GM18511 (cell line): ENCODE measurements at regions not wholly inside any gene's neighbourhood (a gene's known extent, or its start where the extent isn't known, plus 50 kb on each side); places are given as distances from the start of the nearest gene placed in this dataset.

ENCODE experiments used
- ATAC-seq: cut with Tn5 transposase; IDR thresholded peaks from one replicate; pipeline ENCODE4 v1.9.1; 2021; ENCODE audit warnings: mild to moderate bottlenecking, moderate library complexity; ENCODE audit not compliant: unreplicated experiment

- ATAC-seq = no peak
Measured at GRCh38 chr12:30044206-30044605, 260.5 kb upstream of the TMTC1 start.

GRCh38 chr12:30043151-30043847 lies 259.6 kb upstream of the TMTC1 start:
- ATAC-seq = no peak

GRCh38 chr12:30041096-30041495 lies 257.4 kb upstream of the TMTC1 start:
- ATAC-seq = no peak

GRCh38 chr12:30030693-30031374 lies 247.1 kb upstream of the TMTC1 start:
- no peak for ATAC-seq

GRCh38 chr12:30026621-30027234 lies 243.0 kb upstream of the TMTC1 start:
- no peak for ATAC-seq

- no peak for ATAC-seq
Measured at GRCh38 chr12:30025317-30025716, 241.6 kb upstream of the TMTC1 start.

- no peak for ATAC-seq
Measured at GRCh38 chr12:30023186-30023585, 239.4 kb upstream of the TMTC1 start.

- no peak for ATAC-seq
Measured at GRCh38 chr12:30021051-30021833, 237.5 kb upstream of the TMTC1 start.

- ATAC-seq = no peak
Measured at GRCh38 chr12:30019366-30020140, 235.8 kb upstream of the TMTC1 start.

DNA sequence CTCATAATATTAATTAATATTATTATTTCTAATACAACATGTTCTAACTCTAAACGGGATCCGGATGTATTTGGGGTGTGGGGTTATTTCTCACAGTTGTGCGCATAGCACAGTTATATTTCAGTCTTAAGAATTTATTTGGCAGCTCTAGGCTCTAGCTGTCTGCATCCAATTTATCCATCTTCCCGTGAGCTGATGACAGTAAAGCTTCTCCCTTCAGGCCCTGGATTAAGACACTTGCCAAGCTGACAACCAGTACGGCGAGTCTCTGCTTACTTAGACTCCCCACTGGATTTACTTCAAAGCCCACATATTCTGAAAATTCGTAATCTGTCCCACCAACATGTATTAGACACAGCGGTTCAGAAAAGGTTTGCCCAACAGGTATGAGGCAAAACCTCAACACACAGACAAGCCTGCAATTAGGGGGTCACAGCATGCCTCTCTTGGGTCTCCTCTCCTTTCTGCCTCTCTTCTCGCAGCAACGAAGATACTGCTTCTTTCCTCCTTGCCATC lies 232.9 kb upstream of the TMTC1 start:
- no peak for ATAC-seq

DNA sequence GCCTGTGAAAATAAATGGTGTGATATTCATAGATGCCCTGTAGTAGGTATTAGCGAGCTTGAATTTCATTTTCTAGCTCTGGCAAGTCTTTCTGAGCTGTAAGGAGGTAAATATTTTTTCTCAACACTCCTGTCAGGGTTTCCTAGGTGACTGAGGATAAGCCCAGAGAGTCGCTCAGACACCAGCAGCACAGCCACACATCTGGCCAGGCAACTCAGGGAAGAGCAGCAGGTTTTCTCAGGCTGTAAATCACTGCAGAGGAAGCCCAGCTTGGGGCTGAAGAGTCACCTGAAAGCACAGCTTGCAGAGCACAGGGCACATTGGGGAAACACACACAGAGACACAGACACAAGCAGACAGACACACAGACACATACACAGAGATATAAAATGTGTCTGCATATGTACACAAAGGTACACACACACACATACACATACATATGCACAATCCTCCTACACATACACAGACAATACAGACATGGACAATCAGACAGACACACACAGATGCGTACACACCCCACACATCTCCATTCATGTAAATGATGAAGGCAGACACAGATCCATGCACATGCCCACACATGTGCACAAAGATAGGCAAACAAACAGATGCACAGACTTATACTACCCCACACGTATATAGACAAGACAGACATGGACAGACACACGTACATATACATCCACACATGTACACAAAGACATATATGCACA lies 232.0 kb upstream of the TMTC1 start:
- no peak for ATAC-seq

GRCh38 chr12:30014991-30015390 lies 231.2 kb upstream of the TMTC1 start:
- no peak for ATAC-seq

- no peak for ATAC-seq
Measured at GRCh38 chr12:30012816-30013450, 229.2 kb upstream of the TMTC1 start.

- no peak for ATAC-seq
Measured at GRCh38 chr12:30010071-30011052, 226.6 kb upstream of the TMTC1 start.

DNA sequence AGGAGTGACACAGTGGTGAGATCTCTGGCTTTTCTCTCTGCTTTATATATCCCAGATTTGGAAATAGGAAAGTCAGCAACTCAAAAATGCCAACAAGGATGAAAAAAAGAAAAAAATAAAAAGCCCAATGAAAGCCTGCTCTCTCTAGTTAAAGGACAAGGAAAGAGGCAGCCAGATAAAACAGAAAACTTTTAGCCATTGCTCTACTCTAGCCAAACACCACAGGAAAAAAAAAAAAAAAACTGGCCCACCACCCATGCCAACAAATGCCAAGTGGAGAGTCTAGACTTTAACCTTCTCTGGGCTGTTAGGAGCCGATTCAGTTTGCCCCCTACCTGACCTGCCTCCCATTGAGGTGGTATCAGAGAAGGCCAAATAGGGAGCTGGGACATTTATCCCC lies 222.3 kb upstream of the TMTC1 start:
- ATAC-seq = no peak

DNA sequence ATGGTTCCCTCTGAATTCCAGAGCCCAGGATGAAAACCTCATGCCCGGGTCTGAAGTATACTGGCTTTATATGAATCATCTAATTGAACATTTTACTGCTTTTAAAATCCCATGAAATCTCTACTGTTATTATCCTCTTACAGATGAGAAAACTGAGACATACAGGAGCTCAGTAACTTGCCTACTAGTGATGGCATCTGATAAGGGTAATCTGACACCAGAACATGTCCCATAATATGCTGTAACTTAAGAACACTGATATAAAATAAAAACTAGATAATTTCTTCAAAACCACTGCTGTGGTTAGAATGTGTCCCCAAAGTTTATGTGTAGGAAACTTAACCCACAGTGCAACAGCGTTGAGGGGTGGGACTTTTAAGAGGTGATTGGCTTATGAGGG lies 219.6 kb upstream of the TMTC1 start:
- no peak for ATAC-seq

- no peak for ATAC-seq
Measured at GRCh38 chr12:30002677-30003076, 218.9 kb upstream of the TMTC1 start.

DNA sequence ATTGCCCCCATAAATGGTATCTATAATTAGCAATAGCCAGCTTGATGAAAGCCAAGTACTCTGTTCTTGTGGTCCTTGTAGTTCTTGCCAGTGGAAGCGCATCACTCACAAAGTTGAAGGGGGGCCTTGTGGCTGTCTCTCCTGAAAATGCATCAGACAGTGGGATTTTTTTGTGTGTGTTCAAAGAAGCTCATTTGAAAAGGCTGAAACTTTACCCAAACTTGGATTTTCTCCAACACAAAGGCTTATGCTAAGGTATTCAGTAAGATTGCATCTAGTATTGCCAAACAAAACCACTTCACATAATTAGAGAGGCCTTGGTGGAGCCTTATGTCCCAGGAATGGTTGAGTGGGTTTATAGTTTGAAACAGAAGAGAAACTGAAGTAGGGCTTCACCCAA lies 216.7 kb upstream of the TMTC1 start:
- no peak for ATAC-seq
